ENCODE measurements at regions not wholly inside any gene's neighbourhood (a gene's known extent, or its start where the extent isn't known, plus 50 kb on each side); places are given as distances from the start of the nearest gene placed in this dataset.

- TF ChIP-seq CTCF (IDR thresholded peaks at IDR 0.05; ENCODE audit: insufficient read depth, missing control alignments), result no peak
- no peak for DNase-seq (ENCODE audit: insufficient read length, low spot score)
- no peak for FAIRE-seq
Observed at GRCh38 chr2:155391613-155392130, 693.2 kb downstream of the KCNJ3 start.

GRCh38 chr2:155389224-155389623 is 690.7 kb downstream of the KCNJ3 start:
- no peak for TF ChIP-seq CTCF (IDR thresholded peaks at IDR 0.05; ENCODE audit: insufficient read depth, missing control alignments)
- FAIRE-seq (no peak), DNase-seq (ENCODE audit: insufficient read length, low spot score) (no peak)

- FAIRE-seq (no peak), DNase-seq (ENCODE audit: insufficient read length, low spot score) (no peak)
- no peak for TF ChIP-seq CTCF (IDR thresholded peaks at IDR 0.05; ENCODE audit: insufficient read depth, missing control alignments)
Observed at GRCh38 chr2:155384555-155385123, 686.1 kb downstream of the KCNJ3 start.

GRCh38 chr2:155382776-155383175 is 684.3 kb downstream of the KCNJ3 start:
- no peak for DNase-seq (ENCODE audit: insufficient read length, low spot score)
- no peak for TF ChIP-seq CTCF (IDR thresholded peaks at IDR 0.05; ENCODE audit: insufficient read depth, missing control alignments)
- FAIRE-seq, result no peak

- FAIRE-seq (no peak), DNase-seq (ENCODE audit: insufficient read length, low spot score) (no peak)
- no peak for TF ChIP-seq CTCF (IDR thresholded peaks at IDR 0.05; ENCODE audit: insufficient read depth, missing control alignments)
Observed at GRCh38 chr2:155381436-155381835, 682.9 kb downstream of the KCNJ3 start.

- DNase-seq (ENCODE audit: insufficient read length, low spot score) (no peak), FAIRE-seq (no peak)
- TF ChIP-seq CTCF (IDR thresholded peaks at IDR 0.05; ENCODE audit: insufficient read depth, missing control alignments), result no peak
Observed at GRCh38 chr2:155379494-155379893, 681.0 kb downstream of the KCNJ3 start.

- no peak for FAIRE-seq
- TF ChIP-seq CTCF (IDR thresholded peaks at IDR 0.05; ENCODE audit: insufficient read depth, missing control alignments), result no peak
- DNase-seq (ENCODE audit: insufficient read length, low spot score), result no peak
Observed at GRCh38 chr2:155377931-155378444, 679.5 kb downstream of the KCNJ3 start.

Data from D721Med (cell line).